Globus pallidus (tissue), 1 donor: ENCODE measurements at regions not wholly inside any gene's neighbourhood (a gene's known extent, or its start where the extent isn't known, plus 50 kb on each side); places are given as distances from the start of the nearest gene placed in this dataset.
"Not testable (repeated sequence)": the region's sequence is repeated elsewhere in the genome, so short reads cannot be mapped to it uniquely, and the experiment has no call there.

Source experiments
- DNase-seq: peaks from one replicate; pipeline ENCODE4 v3.0.0-alpha.2; 2015; ENCODE audit warnings: low spot score

- DNase-seq: no peak
These were observed 70.5 kb upstream of the SLC4A7 start for GRCh38 chr3:27554706-27555105.

GRCh38 chr3:27553886-27554540 is 69.8 kb upstream of the SLC4A7 start:
- no peak for DNase-seq

GRCh38 chr3:27552708-27553107 is 68.5 kb upstream of the SLC4A7 start:
- DNase-seq: not testable (repeated sequence)

- DNase-seq: not testable (repeated sequence)
These were observed 67.2 kb upstream of the SLC4A7 start for GRCh38 chr3:27551413-27551812.

DNA sequence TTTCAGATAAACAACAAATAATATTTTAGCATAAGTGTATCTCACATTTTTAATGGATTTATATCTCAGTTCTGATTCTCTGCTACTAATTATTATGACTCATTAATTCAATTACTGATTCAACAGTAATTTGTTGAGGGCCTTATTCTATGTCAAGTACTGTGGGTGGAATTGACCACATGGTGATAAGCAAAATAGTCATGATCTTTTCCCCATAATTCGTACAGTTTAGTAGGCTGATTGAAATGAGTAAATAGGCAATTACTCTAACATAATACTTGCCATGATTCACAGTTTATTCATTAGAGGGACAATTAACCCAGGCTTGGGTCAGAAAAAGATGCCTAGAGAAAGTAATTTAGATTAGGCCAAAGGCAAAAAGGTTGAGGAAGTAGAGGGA is 60.9 kb upstream of the SLC4A7 start:
- DNase-seq: no peak

- DNase-seq: no peak
These were observed 60.2 kb upstream of the SLC4A7 start for GRCh38 chr3:27544372-27544865.

GRCh38 chr3:27542476-27542875 is 58.3 kb upstream of the SLC4A7 start:
- DNase-seq: no peak

DNA sequence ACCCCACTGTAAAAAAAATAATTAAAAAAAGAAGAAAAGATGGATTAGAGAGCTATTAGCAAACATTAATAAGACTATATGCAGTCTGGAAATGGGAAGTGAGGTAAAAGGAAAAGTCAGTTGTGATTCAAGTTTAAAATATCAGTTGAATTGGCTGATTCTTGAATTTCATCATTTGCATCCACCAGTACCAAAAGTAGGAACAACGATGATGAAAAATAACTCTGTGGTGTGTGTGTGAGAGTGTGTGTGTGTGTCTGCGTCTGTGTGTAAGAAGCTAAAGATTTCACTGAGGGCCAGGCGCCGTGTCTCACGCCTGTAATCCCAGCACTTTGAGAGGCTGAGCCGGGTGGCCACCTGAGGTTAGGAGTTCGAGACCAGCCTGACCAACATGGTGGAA is 56.0 kb upstream of the SLC4A7 start:
- DNase-seq: no peak

GRCh38 chr3:27536491-27536890 is 52.3 kb upstream of the SLC4A7 start:
- no peak for DNase-seq

GRCh38 chr3:27535809-27536392 is 51.7 kb upstream of the SLC4A7 start:
- no peak for DNase-seq

- peak; percentile 38 for DNase-seq
These were observed 49.8 kb upstream of the SLC4A7 start for GRCh38 chr3:27533718-27534573.
